ENCODE measurements at regions not wholly inside any gene's neighbourhood (a gene's known extent, or its start where the extent isn't known, plus 50 kb on each side); places are given as distances from the start of the nearest gene placed in this dataset.

- Histone ChIP-seq H3K27ac (no peak overlapping the region), H3K36me3 (no peaks in the 10 kb centered on the region), H3K4me3 (no peak overlapping the region), H3K9me3 (no peaks in the 10 kb centered on the region), H3K27me3 (no peaks in the 10 kb centered on the region), H3K4me1 (no peaks in the 10 kb centered on the region)
- intact Hi-C loops (cut with DNase I), result no loop called here
- no peak for TF ChIP-seq CTCF (IDR thresholded peaks at IDR 0.05)
- DNase-seq (ENCODE audit: low spot score in 2 of 2), result no peak
Measured at GRCh38 chr20:52252664-52253063, 61.1 kb upstream of the ZFP64 start.

- TF ChIP-seq CTCF (IDR thresholded peaks at IDR 0.05), result no peak
- Histone ChIP-seq H3K27ac (no peak overlapping the region), H3K9me3 (no peaks in the 10 kb centered on the region), H3K4me1 (no peaks in the 10 kb centered on the region), H3K27me3 (no peaks in the 10 kb centered on the region), H3K4me3 (no peak overlapping the region), H3K36me3 (no peaks in the 10 kb centered on the region)
- DNase-seq (ENCODE audit: low spot score in 2 of 2), result no peak
- intact Hi-C loops (cut with DNase I), result no loop called here
Measured at GRCh38 chr20:52251827-52252226, 60.2 kb upstream of the ZFP64 start.

- no peaks in the 10 kb centered on the region for H3K9me3 ChIP-seq
- no peaks in the 10 kb centered on the region for H3K4me1 ChIP-seq
- H3K4me3 ChIP-seq, result no peak overlapping the region
- H3K36me3 ChIP-seq, result no peaks in the 10 kb centered on the region
- H3K27ac ChIP-seq, result no peak overlapping the region
- intact Hi-C loops (cut with DNase I), result no loop called here
- no peak for TF ChIP-seq CTCF (IDR thresholded peaks at IDR 0.05)
- no peaks in the 10 kb centered on the region for H3K27me3 ChIP-seq
- no peak for DNase-seq (ENCODE audit: low spot score in 2 of 2)
Measured at GRCh38 chr20:52251136-52251700, 59.6 kb upstream of the ZFP64 start.

GRCh38 chr20:52247548-52247947, 56.0 kb upstream of the ZFP64 start:
- Histone ChIP-seq H3K27me3 (no peaks in the 10 kb centered on the region), H3K27ac (no peak overlapping the region), H3K36me3 (no peaks in the 10 kb centered on the region), H3K4me3 (no peak overlapping the region), H3K4me1 (no peaks in the 10 kb centered on the region), H3K9me3 (no peaks in the 10 kb centered on the region)
- intact Hi-C loops (cut with DNase I), result no loop called here
- no peak for DNase-seq (ENCODE audit: low spot score in 2 of 2)
- no peak for TF ChIP-seq CTCF (IDR thresholded peaks at IDR 0.05)

GRCh38 chr20:52246366-52246765, 54.8 kb upstream of the ZFP64 start:
- no peaks in the 10 kb centered on the region for H3K27me3 ChIP-seq
- H3K9me3 ChIP-seq, result no peaks in the 10 kb centered on the region
- no peak overlapping the region for H3K4me3 ChIP-seq
- no peaks in the 10 kb centered on the region for H3K36me3 ChIP-seq
- no peaks in the 10 kb centered on the region for H3K4me1 ChIP-seq
- no peak overlapping the region for H3K27ac ChIP-seq
- no peak for DNase-seq (ENCODE audit: low spot score in 2 of 2)
- intact Hi-C loops (cut with DNase I), result no loop called here
- no peak for TF ChIP-seq CTCF (IDR thresholded peaks at IDR 0.05)

- Histone ChIP-seq H3K27me3 (no peaks in the 10 kb centered on the region), H3K9me3 (no peaks in the 10 kb centered on the region), H3K4me3 (no peak overlapping the region), H3K27ac (no peak overlapping the region), H3K36me3 (no peaks in the 10 kb centered on the region), H3K4me1 (no peaks in the 10 kb centered on the region)
- intact Hi-C loops (cut with DNase I), result no loop called here
- DNase-seq (ENCODE audit: low spot score in 2 of 2), result no peak
- TF ChIP-seq CTCF (IDR thresholded peaks at IDR 0.05), result no peak
Measured at GRCh38 chr20:52244702-52245101, 53.1 kb upstream of the ZFP64 start.

Data from ascending aorta (tissue), 2 donors.